ENCODE measurements at regions not wholly inside any gene's neighbourhood (a gene's known extent, or its start where the extent isn't known, plus 50 kb on each side); places are given as distances from the start of the nearest gene placed in this dataset.

GRCh38 chr1:175817445-175817844 is 74.0 kb upstream of the TNR start:
- intact Hi-C loops (cut with micrococcal nuclease; ENCODE audit: unreplicated experiment): no loop called here
- ChIA-PET CTCF (no interaction called here), POLR2A (ENCODE audit: low non-redundant PET) (no interaction called here)
- Histone ChIP-seq H3K27me3 (replicated peaks; ENCODE audit: insufficient read depth, low read depth, low read length, poor library complexity) (peaks cover 13% of the 10 kb centered on the region), H3K36me3 (ENCODE audit: insufficient read depth, low read length, poor library complexity, severe bottlenecking) (no peaks in the 10 kb centered on the region), H3K27ac (ENCODE audit: low read depth, low read length, poor library complexity, severe bottlenecking) (no peak overlapping the region), H3K4me3 (ENCODE audit: low read depth, low read length, poor library complexity, severe bottlenecking) (no peak overlapping the region), H3K4me1 (ENCODE audit: insufficient read depth, low read length, poor library complexity, severe bottlenecking) (no peaks in the 10 kb centered on the region), H3K9me3 (ENCODE audit: low read depth, low read length, poor library complexity, severe bottlenecking) (no peaks in the 10 kb centered on the region)
- no peak for DNase-seq (ENCODE audit: low spot score)
- no peak for TF ChIP-seq EZH2 (IDR thresholded peaks at IDR 0.05; ENCODE audit: borderline replicate concordance, low read depth, low read length, poor library complexity, severe bottlenecking)
- TF ChIP-seq, protein P1, sequence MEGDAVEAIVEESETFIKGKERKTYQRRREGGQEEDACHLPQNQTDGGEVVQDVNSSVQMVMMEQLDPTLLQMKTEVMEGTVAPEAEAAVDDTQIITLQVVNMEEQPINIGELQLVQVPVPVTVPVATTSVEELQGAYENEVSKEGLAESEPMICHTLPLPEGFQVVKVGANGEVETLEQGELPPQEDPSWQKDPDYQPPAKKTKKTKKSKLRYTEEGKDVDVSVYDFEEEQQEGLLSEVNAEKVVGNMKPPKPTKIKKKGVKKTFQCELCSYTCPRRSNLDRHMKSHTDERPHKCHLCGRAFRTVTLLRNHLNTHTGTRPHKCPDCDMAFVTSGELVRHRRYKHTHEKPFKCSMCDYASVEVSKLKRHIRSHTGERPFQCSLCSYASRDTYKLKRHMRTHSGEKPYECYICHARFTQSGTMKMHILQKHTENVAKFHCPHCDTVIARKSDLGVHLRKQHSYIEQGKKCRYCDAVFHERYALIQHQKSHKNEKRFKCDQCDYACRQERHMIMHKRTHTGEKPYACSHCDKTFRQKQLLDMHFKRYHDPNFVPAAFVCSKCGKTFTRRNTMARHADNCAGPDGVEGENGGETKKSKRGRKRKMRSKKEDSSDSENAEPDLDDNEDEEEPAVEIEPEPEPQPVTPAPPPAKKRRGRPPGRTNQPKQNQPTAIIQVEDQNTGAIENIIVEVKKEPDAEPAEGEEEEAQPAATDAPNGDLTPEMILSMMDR (conservative IDR thresholded peaks at IDR 0.05; ENCODE audit: low read depth, low read length): no peak
- BruUV-seq (replicated peaks): no TSS peak

DNA sequence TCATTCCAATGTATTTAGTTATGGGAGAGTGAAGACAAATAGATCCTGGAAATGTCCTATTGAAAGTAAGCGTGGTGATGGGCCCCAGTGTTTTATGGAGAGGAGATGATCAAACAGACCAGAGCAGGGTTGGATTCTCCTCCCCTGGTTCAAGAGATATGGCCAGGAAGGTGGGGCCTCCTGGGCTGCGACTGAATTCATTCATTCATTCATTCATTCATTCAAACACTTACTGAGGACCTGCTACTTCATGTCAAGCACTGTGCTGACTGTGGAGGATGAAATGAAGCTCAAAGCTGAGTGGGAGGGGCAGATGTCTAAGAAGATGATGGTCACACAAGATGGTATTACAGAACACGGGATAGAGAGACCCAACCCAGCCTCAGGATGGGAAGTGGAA is 71.5 kb upstream of the TNR start:
- no TSS peak for BruUV-seq (replicated peaks)
- CTCF ChIA-PET: no interaction called here

DNA sequence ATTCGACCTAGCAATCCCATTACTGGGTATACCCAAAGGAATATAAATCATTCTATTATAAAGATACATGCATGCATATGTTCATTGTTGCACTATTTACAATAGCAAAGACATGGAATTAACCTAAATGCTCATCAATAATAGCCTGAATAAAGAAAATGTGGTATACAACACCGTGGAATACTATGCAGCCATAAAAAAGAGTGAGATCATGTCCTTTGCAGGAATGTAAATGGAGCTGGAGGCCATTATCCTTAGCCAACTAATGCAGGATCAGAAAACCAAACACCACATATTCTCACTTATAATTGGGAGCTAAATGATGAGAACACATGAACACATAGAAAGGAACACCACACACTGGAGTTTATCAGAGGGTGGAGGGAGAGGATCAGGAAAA is 69.5 kb upstream of the TNR start:
- peaks cover 14% of the 10 kb centered on the region for H3K27me3 ChIP-seq (replicated peaks; ENCODE audit: insufficient read depth, low read depth, low read length, poor library complexity)
- no peak for DNase-seq (ENCODE audit: low spot score)
- H3K9me3 ChIP-seq (ENCODE audit: low read depth, low read length, poor library complexity, severe bottlenecking): no peaks in the 10 kb centered on the region
- BruUV-seq (replicated peaks): no TSS peak
- H3K4me3 ChIP-seq (ENCODE audit: low read depth, low read length, poor library complexity, severe bottlenecking): no peak overlapping the region
- no peak overlapping the region for H3K27ac ChIP-seq (ENCODE audit: low read depth, low read length, poor library complexity, severe bottlenecking)
- no peaks in the 10 kb centered on the region for H3K36me3 ChIP-seq (ENCODE audit: insufficient read depth, low read length, poor library complexity, severe bottlenecking)
- no peaks in the 10 kb centered on the region for H3K4me1 ChIP-seq (ENCODE audit: insufficient read depth, low read length, poor library complexity, severe bottlenecking)
- ChIA-PET CTCF (no interaction called here), POLR2A (ENCODE audit: low non-redundant PET) (no interaction called here)
- intact Hi-C loops (cut with micrococcal nuclease; ENCODE audit: unreplicated experiment): no loop called here
- TF ChIP-seq EZH2 (IDR thresholded peaks at IDR 0.05; ENCODE audit: borderline replicate concordance, low read depth, low read length, poor library complexity, severe bottlenecking): no peak
- TF ChIP-seq, protein P1 (conservative IDR thresholded peaks at IDR 0.05; ENCODE audit: low read depth, low read length): no peak

More for the DNA sequence above, 71.5 kb upstream of the TNR start:
- Histone ChIP-seq H3K4me1 (ENCODE audit: insufficient read depth, low read length, poor library complexity, severe bottlenecking) (no peaks in the 10 kb centered on the region), H3K4me3 (ENCODE audit: low read depth, low read length, poor library complexity, severe bottlenecking) (no peak overlapping the region), H3K27me3 (replicated peaks; ENCODE audit: insufficient read depth, low read depth, low read length, poor library complexity) (peaks cover 13% of the 10 kb centered on the region), H3K9me3 (ENCODE audit: low read depth, low read length, poor library complexity, severe bottlenecking) (no peaks in the 10 kb centered on the region), H3K27ac (ENCODE audit: low read depth, low read length, poor library complexity, severe bottlenecking) (no peak overlapping the region), H3K36me3 (ENCODE audit: insufficient read depth, low read length, poor library complexity, severe bottlenecking) (no peaks in the 10 kb centered on the region)
- no peak for DNase-seq (ENCODE audit: low spot score)
- TF ChIP-seq, protein P1 (conservative IDR thresholded peaks at IDR 0.05; ENCODE audit: low read depth, low read length): no peak
- TF ChIP-seq EZH2 (IDR thresholded peaks at IDR 0.05; ENCODE audit: borderline replicate concordance, low read depth, low read length, poor library complexity, severe bottlenecking): no peak
- intact Hi-C loops (cut with micrococcal nuclease; ENCODE audit: unreplicated experiment): no loop called here
- POLR2A ChIA-PET (ENCODE audit: low non-redundant PET): no interaction called here

Measured in A673 (cell line).